Hepatocyte (in vitro differentiated cells): ENCODE measurements at regions not wholly inside any gene's neighbourhood (a gene's known extent, or its start where the extent isn't known, plus 50 kb on each side); places are given as distances from the start of the nearest gene placed in this dataset.

Experiments used
- DNase-seq: peaks from one replicate; pipeline ENCODE4 v3.0.0-alpha.2; 2016; ENCODE audit warnings: low spot score
- H2AFZ ChIP-seq: fragments of 200-600 bp; sonication (generic); 2 replicates; pipeline ENCODE4 v1.6.0; 2016; ENCODE audit warnings: antibody characterized with exemption, mild to moderate bottlenecking
- H3K27ac ChIP-seq: fragments of 200-600 bp; sonication (generic); 2 replicates; pipeline ENCODE4 v1.5.1; 2016; ENCODE audit warnings: mild to moderate bottlenecking
- H3K27me3 ChIP-seq: fragments of 200-600 bp; sonication (generic); 2 replicates; pipeline ENCODE4 v1.6.1; 2016
- H3K36me3 ChIP-seq: fragments of 200-600 bp; sonication (generic); replicated peaks from 2 replicates; pipeline ENCODE4 v1.5.1; 2016; ENCODE audit warnings: low read depth; ENCODE audit not compliant: insufficient read depth
- H3K4me1 ChIP-seq: fragments of 200-600 bp; sonication (generic); 2 replicates; pipeline ENCODE4 v1.5.1; 2016; ENCODE audit warnings: mild to moderate bottlenecking, moderate library complexity; ENCODE audit not compliant: insufficient read depth
- H3K4me2 ChIP-seq: fragments of 200-600 bp; sonication (generic); 2 replicates; pipeline ENCODE4 v1.6.0; 2016
- H3K4me3 ChIP-seq: fragments of 200-600 bp; sonication (generic); 2 replicates; pipeline ENCODE4 v1.5.1; 2016; ENCODE audit warnings: mild to moderate bottlenecking
- H3K79me2 ChIP-seq: fragments of 200-600 bp; sonication (generic); 2 replicates; pipeline ENCODE4 v1.6.0; 2017; ENCODE audit warnings: mild to moderate bottlenecking
- H3K9me2 ChIP-seq: fragments of 200-600 bp; sonication (generic); replicated peaks from 2 replicates; pipeline ENCODE4 v1.6.0; 2017; ENCODE audit warnings: mild to moderate bottlenecking; ENCODE audit not compliant: insufficient read depth
- H3K9me3 ChIP-seq: fragments of 200-600 bp; sonication (generic); 2 replicates; pipeline ENCODE4 v1.5.1; 2016; ENCODE audit warnings: low read depth, mild to moderate bottlenecking
- H4K20me1 ChIP-seq: fragments of 200-600 bp; sonication (generic); 2 replicates; pipeline ENCODE4 v1.6.0; 2016; ENCODE audit warnings: mild to moderate bottlenecking; ENCODE audit not compliant: insufficient read depth, poor library complexity, severe bottlenecking
- EZH2 ChIP-seq: fragments of 200-600 bp; sonication (generic); IDR thresholded peaks from 2 replicates; pipeline ENCODE4 v1.6.1; 2016; ENCODE audit warnings: antibody characterized with exemption, mild to moderate bottlenecking, borderline replicate concordance
- EZH2phosphoT487 ChIP-seq: fragments of 200-600 bp; sonication (generic); IDR thresholded peaks from one replicate; pipeline ENCODE4 v1.6.1; 2018; ENCODE audit warnings: antibody characterized with exemption, mild to moderate bottlenecking, low read depth, moderate library complexity; ENCODE audit not compliant: unreplicated experiment, severe bottlenecking
- WGBS: methylation state at CpG from one replicate; pipeline ENCODE4 v1.1.6; 2016; ENCODE audit warnings: low lambda C conversion rate; ENCODE audit errors: missing lambda C conversion rate; 5-methylcytosine and 5-hydroxymethylcytosine counted together
- TF ChIP-seq, protein P1 (sequence below): fragments of 200-600 bp; sonication (generic); IDR thresholded peaks from 2 replicates; pipeline ENCODE4 v1.5.1; 2016; ENCODE audit warnings: antibody characterized with exemption, mild to moderate bottlenecking; ENCODE audit not compliant: poor library complexity

DNA sequence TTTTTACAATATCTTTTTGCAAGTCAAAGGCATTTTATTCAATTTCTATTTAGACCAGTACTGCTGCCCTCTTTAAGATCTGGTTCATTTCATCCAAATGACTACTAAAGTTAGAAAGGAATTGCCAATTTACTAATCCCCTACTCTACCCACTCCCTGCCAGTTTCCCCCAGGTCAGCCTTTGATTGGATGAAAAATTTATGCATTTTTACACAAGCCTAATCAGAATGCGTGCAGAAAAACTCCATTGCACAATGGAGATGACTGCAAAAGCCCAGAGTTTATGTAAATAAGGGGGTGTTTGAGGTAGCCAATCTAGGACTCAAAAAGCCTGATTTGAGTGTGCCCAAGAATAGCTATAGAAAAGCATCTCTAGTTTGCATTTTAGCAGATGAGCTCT, 310.6 kb downstream of the PABPC4L start:
- H4K20me1 ChIP-seq = no peaks in the 10 kb centered on the region
- H3K9me3 ChIP-seq = no peaks in the 10 kb centered on the region
- H3K4me2 ChIP-seq = no peak overlapping the region
- H3K9me2 ChIP-seq = no peaks in the 10 kb centered on the region
- no peak overlapping the region for H3K27ac ChIP-seq
- no peaks in the 10 kb centered on the region for H3K27me3 ChIP-seq
- no peak overlapping the region for H3K4me3 ChIP-seq
- H2AFZ ChIP-seq = no peak overlapping the region
- H3K4me1 ChIP-seq = no peaks in the 10 kb centered on the region
- no peaks in the 10 kb centered on the region for H3K79me2 ChIP-seq
- TF ChIP-seq EZH2 = no peak
- DNase-seq = no peak
- H3K36me3 ChIP-seq = no peaks in the 10 kb centered on the region
- 80% methylated on average over 1 of the region's 1 CpG for WGBS

DNA sequence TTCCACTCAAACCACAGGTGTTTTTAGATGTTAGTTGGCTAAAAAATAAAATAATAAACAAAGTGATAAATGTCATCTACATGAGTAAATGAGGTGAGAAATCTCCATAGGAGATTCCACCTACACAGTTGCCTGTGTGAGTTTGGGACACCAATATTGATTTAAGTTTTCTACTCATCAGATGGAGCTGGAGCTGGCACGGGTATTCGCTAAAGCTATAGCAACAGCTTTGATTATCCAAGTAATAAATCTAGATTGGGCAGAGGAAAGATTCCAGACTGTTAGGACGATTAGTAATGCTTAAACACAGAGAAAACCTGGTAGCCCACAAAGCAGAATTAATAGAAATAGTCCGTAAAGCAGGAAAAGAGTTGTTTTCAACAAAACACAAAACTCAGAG, 313.9 kb downstream of the PABPC4L start:
- Histone ChIP-seq H3K4me3 (no peak overlapping the region), H3K36me3 (no peaks in the 10 kb centered on the region), H3K9me2 (no peaks in the 10 kb centered on the region), H3K4me1 (peaks cover 3% of the 10 kb centered on the region), H3K79me2 (no peaks in the 10 kb centered on the region), H2AFZ (no peak overlapping the region), H3K27ac (no peak overlapping the region), H3K9me3 (no peaks in the 10 kb centered on the region), H3K4me2 (no peak overlapping the region), H4K20me1 (no peaks in the 10 kb centered on the region), H3K27me3 (no peaks in the 10 kb centered on the region)
- DNase-seq = no peak
- 69% methylated on average over 4 of the region's 4 CpGs for WGBS
- TF ChIP-seq, protein P1, sequence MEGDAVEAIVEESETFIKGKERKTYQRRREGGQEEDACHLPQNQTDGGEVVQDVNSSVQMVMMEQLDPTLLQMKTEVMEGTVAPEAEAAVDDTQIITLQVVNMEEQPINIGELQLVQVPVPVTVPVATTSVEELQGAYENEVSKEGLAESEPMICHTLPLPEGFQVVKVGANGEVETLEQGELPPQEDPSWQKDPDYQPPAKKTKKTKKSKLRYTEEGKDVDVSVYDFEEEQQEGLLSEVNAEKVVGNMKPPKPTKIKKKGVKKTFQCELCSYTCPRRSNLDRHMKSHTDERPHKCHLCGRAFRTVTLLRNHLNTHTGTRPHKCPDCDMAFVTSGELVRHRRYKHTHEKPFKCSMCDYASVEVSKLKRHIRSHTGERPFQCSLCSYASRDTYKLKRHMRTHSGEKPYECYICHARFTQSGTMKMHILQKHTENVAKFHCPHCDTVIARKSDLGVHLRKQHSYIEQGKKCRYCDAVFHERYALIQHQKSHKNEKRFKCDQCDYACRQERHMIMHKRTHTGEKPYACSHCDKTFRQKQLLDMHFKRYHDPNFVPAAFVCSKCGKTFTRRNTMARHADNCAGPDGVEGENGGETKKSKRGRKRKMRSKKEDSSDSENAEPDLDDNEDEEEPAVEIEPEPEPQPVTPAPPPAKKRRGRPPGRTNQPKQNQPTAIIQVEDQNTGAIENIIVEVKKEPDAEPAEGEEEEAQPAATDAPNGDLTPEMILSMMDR = no peak
- TF ChIP-seq EZH2 (no peak), EZH2phosphoT487 (no peak)

DNA sequence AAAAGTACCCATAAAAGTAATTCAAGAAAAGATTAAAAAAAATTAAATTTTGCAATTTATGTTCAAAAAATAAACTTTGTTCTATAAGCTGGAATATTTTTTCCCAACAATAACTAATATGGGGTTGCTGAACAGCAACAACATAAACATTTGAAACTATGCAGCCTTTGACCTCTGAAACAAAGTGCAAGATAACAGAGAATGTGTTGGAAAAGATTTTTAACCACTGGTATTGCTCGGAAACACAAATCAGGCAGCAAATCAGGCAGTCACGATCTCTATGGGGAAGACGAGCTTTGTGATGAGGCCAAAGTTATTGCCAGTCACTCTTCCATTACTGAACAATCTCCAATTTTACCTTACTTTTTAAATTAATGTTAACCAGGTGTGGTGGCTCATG, 332.1 kb downstream of the PABPC4L start:
- Histone ChIP-seq H3K4me2 (no peak overlapping the region), H2AFZ (no peak overlapping the region), H3K36me3 (no peaks in the 10 kb centered on the region), H3K79me2 (no peaks in the 10 kb centered on the region), H3K4me3 (no peak overlapping the region), H3K9me2 (no peaks in the 10 kb centered on the region), H4K20me1 (no peaks in the 10 kb centered on the region), H3K9me3 (no peaks in the 10 kb centered on the region), H3K27ac (no peak overlapping the region), H3K4me1 (peaks cover 5% of the 10 kb centered on the region), H3K27me3 (no peaks in the 10 kb centered on the region)
- TF ChIP-seq, protein P1 = no peak
- no peak for TF ChIP-seq EZH2
- no peak for TF ChIP-seq EZH2phosphoT487
- no peak for DNase-seq
- WGBS = 81% methylated on average over 3 of the region's 3 CpGs

DNA sequence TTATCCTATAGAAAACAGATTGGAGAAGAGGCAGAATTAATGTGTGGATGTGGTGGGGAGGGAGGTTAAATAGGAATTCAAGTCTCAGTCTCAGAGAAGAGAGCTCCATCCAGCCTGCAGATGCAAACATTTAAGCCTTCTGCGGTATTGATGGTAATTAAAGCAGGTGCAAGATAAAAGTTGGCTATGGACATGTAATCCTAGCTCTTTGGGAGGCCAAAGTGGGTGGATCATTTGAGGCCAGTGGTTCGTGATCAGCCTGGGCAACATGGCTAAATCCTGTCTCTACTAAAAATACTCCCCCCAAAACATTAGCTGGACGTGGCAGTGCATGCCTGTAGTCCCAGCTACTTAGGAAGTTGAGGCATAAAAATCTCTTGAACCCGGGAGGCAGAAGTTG, 332.7 kb downstream of the PABPC4L start:
- Histone ChIP-seq H3K27ac (no peak overlapping the region), H2AFZ (no peak overlapping the region), H3K4me3 (no peak overlapping the region), H3K4me2 (no peak overlapping the region), H4K20me1 (no peaks in the 10 kb centered on the region), H3K36me3 (no peaks in the 10 kb centered on the region), H3K9me2 (no peaks in the 10 kb centered on the region), H3K4me1 (peaks cover 5% of the 10 kb centered on the region), H3K79me2 (no peaks in the 10 kb centered on the region), H3K9me3 (no peaks in the 10 kb centered on the region), H3K27me3 (no peaks in the 10 kb centered on the region)
- TF ChIP-seq EZH2phosphoT487 = no peak
- TF ChIP-seq, protein P1 = no peak
- TF ChIP-seq EZH2 = no peak
- no peak for DNase-seq
- WGBS = 96% methylated on average over 4 of the region's 4 CpGs
